ENCODE measurements at regions not wholly inside any gene's neighbourhood (a gene's known extent, or its start where the extent isn't known, plus 50 kb on each side); places are given as distances from the start of the nearest gene placed in this dataset.

- intact Hi-C loops (cut with micrococcal nuclease) = loop anchor here (10.0 kb wide), 1 partner anchor 244 kb away; no protein-coding TSS in a partner anchor
- Histone ChIP-seq H3K36me3 (no peaks in the 10 kb centered on the region), H3K4me3 (no peak overlapping the region), H3K27ac (replicated peaks) (no peak overlapping the region), H3K27me3 (ENCODE audit: low read depth) (peaks cover 73% of the 10 kb centered on the region), H3K4me1 (peaks cover 13% of the 10 kb centered on the region), H3K9me3 (replicated peaks) (no peaks in the 10 kb centered on the region)
- no peak for TF ChIP-seq CTCF (IDR thresholded peaks at IDR 0.05; ENCODE audit: borderline replicate concordance)
- no peak for DNase-seq
Observed at GRCh38 chr6:27758491-27758890, 153.7 kb downstream of the OR2B2 start.

- no peaks in the 10 kb centered on the region for H3K36me3 ChIP-seq
- peak overlapping the region; percentile 38 for H3K4me3 ChIP-seq
- no peaks in the 10 kb centered on the region for H3K9me3 ChIP-seq (replicated peaks)
- no peak for DNase-seq
- H3K4me1 ChIP-seq = peaks cover 22% of the 10 kb centered on the region
- intact Hi-C loops (cut with micrococcal nuclease) = loop anchor here (10.0 kb wide), 1 partner anchor 243 kb away; no protein-coding TSS in a partner anchor
- peaks cover 61% of the 10 kb centered on the region for H3K27me3 ChIP-seq (ENCODE audit: low read depth)
- no peak overlapping the region for H3K27ac ChIP-seq (replicated peaks)
- no peak for TF ChIP-seq CTCF (IDR thresholded peaks at IDR 0.05; ENCODE audit: borderline replicate concordance)
Observed at GRCh38 chr6:27757307-27757706, 154.9 kb downstream of the OR2B2 start.

- Histone ChIP-seq H3K4me3 (no peak overlapping the region), H3K4me1 (peaks cover 22% of the 10 kb centered on the region), H3K9me3 (replicated peaks) (no peaks in the 10 kb centered on the region), H3K27me3 (ENCODE audit: low read depth) (peaks cover 46% of the 10 kb centered on the region), H3K27ac (replicated peaks) (no peak overlapping the region), H3K36me3 (no peaks in the 10 kb centered on the region)
- intact Hi-C loops (cut with micrococcal nuclease) = loop anchor here (10.0 kb wide), 1 partner anchor 241 kb away; no protein-coding TSS in a partner anchor
- no peak for DNase-seq
- TF ChIP-seq CTCF (IDR thresholded peaks at IDR 0.05; ENCODE audit: borderline replicate concordance) = no peak
Observed at GRCh38 chr6:27755768-27756167, 156.4 kb downstream of the OR2B2 start.

- DNase-seq = no peak
Observed at GRCh38 chr6:27754408-27754782, 157.8 kb downstream of the OR2B2 start.

GRCh38 chr6:27753668-27754407 lies 158.4 kb downstream of the OR2B2 start:
- peak; percentile 53 for DNase-seq
- Histone ChIP-seq H3K27me3 (ENCODE audit: low read depth) (peaks cover 37% of the 10 kb centered on the region), H3K9me3 (replicated peaks) (no peaks in the 10 kb centered on the region), H3K27ac (replicated peaks) (no peak overlapping the region), H3K36me3 (no peaks in the 10 kb centered on the region), H3K4me3 (peak overlapping the region; percentile 83), H3K4me1 (peaks cover 22% of the 10 kb centered on the region)
- peak; percentile 19 for TF ChIP-seq CTCF (IDR thresholded peaks at IDR 0.05; ENCODE audit: borderline replicate concordance)
- intact Hi-C loops (cut with micrococcal nuclease) = loop anchor here (10.0 kb wide), 1 partner anchor 239 kb away; no protein-coding TSS in a partner anchor

More at GRCh38 chr6:27754408-27754782, 157.8 kb downstream of the OR2B2 start:
- H3K4me1 ChIP-seq = peaks cover 22% of the 10 kb centered on the region
- H3K36me3 ChIP-seq = no peaks in the 10 kb centered on the region
- no peak for TF ChIP-seq CTCF (IDR thresholded peaks at IDR 0.05; ENCODE audit: borderline replicate concordance)
- no peaks in the 10 kb centered on the region for H3K9me3 ChIP-seq (replicated peaks)
- H3K27me3 ChIP-seq (ENCODE audit: low read depth) = peaks cover 39% of the 10 kb centered on the region
- intact Hi-C loops (cut with micrococcal nuclease) = loop anchor here (10.0 kb wide), 1 partner anchor 240 kb away; no protein-coding TSS in a partner anchor
- peak overlapping the region; percentile 83 for H3K4me3 ChIP-seq
- H3K27ac ChIP-seq (replicated peaks) = no peak overlapping the region
